Stomach (tissue), 8 donors: ENCODE measurements at regions not wholly inside any gene's neighbourhood (a gene's known extent, or its start where the extent isn't known, plus 50 kb on each side); places are given as distances from the start of the nearest gene placed in this dataset.

Source experiments
- DNase-seq, 2 donors: peaks; one replicate each; pipeline versions ENCODE4 v3.0.0 to v3.0.0-alpha.2; 2013 to 2019
- H3K27ac ChIP-seq, 5 donors: fragments of 200-600 bp in 4 of 5; sonication (generic) in 4 of 5; one replicate each; pipeline ENCODE4 v1.5.1; 2013 to 2019; ENCODE audit warnings: mild to moderate bottlenecking in 1 of 5, moderate library complexity in 1 of 5
- H3K27me3 ChIP-seq, 3 donors: fragments of 200-600 bp; sonication (generic); one replicate each; pipeline ENCODE4 v1.5.1; 2017 to 2019; ENCODE audit warnings: mixed run types in 1 of 3
- H3K36me3 ChIP-seq, 4 donors: fragments of 200-600 bp; sonication (generic); 1 replicate in 3 of 4; 2 replicates in 1 of 4; pipeline ENCODE4 v1.5.1; 2016 to 2019
- H3K4me1 ChIP-seq, 4 donors: fragments of 200-600 bp; sonication (generic); one replicate each; pipeline ENCODE4 v1.5.1; 2016 to 2019
- H3K4me3 ChIP-seq, 4 donors: fragments of 200-600 bp; sonication (generic) in 3 of 4; one replicate each; pipeline ENCODE4 v1.5.1; 2016 to 2019; ENCODE audit warnings: mild to moderate bottlenecking in 1 of 4
- H3K9me3 ChIP-seq, 4 donors: fragments of 200-600 bp; sonication (generic); one replicate each; pipeline ENCODE4 v1.5.1; 2016 to 2019
- EP300 ChIP-seq: sonication (generic); formaldehyde crosslinking; IDR thresholded peaks from one replicate; pipeline ENCODE4 v1.6.1; 2017; ENCODE audit warnings: antibody characterized with exemption
- POLR2A ChIP-seq, 4 donors: fragments of 450-650 bp; IDR thresholded peaks; one replicate each; pipeline ENCODE4 v1.6.1; 2016; ENCODE audit warnings: antibody characterized with exemption in 4 of 4, control low read depth in 2 of 4, mild to moderate bottlenecking in 1 of 4, moderate library complexity in 1 of 4
- POLR2AphosphoS5 ChIP-seq, 3 donors: sonication (generic); formaldehyde crosslinking; IDR thresholded peaks; one replicate each; pipeline ENCODE4 v1.6.1; 2016; ENCODE audit warnings: antibody characterized with exemption in 3 of 3
- WGBS, 5 donors: extraction: QIAGEN DNeasy Blood & Tissue Kit in 3 of 5; methylation state at CpG; one replicate each; pipeline versions ENCODE4 v1.1.5 to v1.1.7; 2013 to 2018; 5-methylcytosine and 5-hydroxymethylcytosine counted together
- intact Hi-C: fragments of 100-400 bp; cut with DNase I; formaldehyde crosslinking; loops from one replicate; pipeline ENCODE4 v1.15.1; 2023; ENCODE audit warnings: low total_unique reads
- TF ChIP-seq, protein P1 (sequence below), 7 experiments: fragments of 450-650 bp in 4 of 7; fragments of 200-600 bp in 3 of 7; sonication (generic) in 3 of 7; IDR thresholded peaks; one replicate each; pipeline ENCODE4 v1.5.1; 2016 to 2019; ENCODE audit warnings: antibody characterized with exemption in 7 of 7, control low read depth in 2 of 7, mild to moderate bottlenecking in 1 of 7
- donor health status: healthy with polysubstance abuse.
- donor health status: Bipolar disorder and iron deficiency.
- donor health status: healthy.

- Histone ChIP-seq H3K36me3 (no peaks in the 10 kb centered on the region), H3K4me3 (no peak overlapping the region), H3K27ac (no peak overlapping the region), H3K9me3 (no peaks in the 10 kb centered on the region), H3K4me1 (no peaks in the 10 kb centered on the region), H3K27me3 (no peaks in the 10 kb centered on the region)
- 80 to 91% (median 89%) methylated on average over 5 of the region's 5 CpGs for WGBS, 5 donors
- TF ChIP-seq EP300 (no peak), POLR2A (IDR thresholded peaks at IDR 0.05) (no peak), POLR2AphosphoS5 (IDR thresholded peaks at IDR 0.05) (no peak)
- TF ChIP-seq, protein P1, sequence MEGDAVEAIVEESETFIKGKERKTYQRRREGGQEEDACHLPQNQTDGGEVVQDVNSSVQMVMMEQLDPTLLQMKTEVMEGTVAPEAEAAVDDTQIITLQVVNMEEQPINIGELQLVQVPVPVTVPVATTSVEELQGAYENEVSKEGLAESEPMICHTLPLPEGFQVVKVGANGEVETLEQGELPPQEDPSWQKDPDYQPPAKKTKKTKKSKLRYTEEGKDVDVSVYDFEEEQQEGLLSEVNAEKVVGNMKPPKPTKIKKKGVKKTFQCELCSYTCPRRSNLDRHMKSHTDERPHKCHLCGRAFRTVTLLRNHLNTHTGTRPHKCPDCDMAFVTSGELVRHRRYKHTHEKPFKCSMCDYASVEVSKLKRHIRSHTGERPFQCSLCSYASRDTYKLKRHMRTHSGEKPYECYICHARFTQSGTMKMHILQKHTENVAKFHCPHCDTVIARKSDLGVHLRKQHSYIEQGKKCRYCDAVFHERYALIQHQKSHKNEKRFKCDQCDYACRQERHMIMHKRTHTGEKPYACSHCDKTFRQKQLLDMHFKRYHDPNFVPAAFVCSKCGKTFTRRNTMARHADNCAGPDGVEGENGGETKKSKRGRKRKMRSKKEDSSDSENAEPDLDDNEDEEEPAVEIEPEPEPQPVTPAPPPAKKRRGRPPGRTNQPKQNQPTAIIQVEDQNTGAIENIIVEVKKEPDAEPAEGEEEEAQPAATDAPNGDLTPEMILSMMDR (IDR thresholded peaks at IDR 0.05): no peak
- DNase-seq: no peak
- intact Hi-C loops: no loop called here
These were observed 98.5 kb upstream of the SRD5A3 start for GRCh38 chr4:55247521-55247920.

DNA sequence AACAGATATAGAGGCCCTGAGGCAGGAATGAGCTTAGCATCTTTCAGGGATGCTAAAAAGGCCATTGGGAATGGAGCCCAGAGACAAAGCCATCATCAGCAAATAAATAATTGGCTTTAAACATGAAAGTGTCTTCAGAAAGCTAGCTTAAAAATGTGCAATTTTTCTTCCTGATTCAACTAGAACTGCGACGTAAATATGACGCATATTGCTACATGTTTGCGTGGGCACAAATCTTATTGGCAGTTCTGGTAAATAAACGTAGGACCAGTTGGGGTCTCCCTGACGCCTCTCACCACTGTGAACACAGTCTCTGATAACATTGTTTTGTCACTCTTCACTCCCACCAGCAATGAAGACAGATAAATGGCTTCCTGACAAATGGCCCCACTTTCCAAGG lies 97.3 kb upstream of the SRD5A3 start:
- TF ChIP-seq, protein P1 (IDR thresholded peaks at IDR 0.05): no peak
- no peak for TF ChIP-seq POLR2A (IDR thresholded peaks at IDR 0.05)
- no peak for TF ChIP-seq POLR2AphosphoS5 (IDR thresholded peaks at IDR 0.05)
- TF ChIP-seq EP300: no peak

DNA sequence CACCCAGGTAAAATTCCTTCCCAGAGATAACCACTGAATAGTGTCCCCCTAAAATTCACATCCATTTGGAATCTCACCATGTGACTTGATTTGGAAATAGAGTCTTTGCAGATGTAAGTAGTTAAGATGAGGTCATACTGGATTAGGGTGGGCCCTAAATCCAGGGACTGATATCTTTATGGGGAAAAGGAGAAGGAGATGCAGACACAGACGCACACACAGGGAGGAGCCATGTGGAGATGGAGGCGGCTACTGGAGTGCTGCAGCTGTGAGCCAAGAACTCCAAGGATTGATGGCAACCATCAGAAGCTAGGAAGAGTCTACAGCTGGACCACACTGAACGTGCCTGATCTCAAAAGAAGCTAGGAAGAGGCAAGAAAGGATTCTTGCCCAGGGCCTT lies 96.6 kb upstream of the SRD5A3 start:
- Histone ChIP-seq H3K36me3 (no peaks in the 10 kb centered on the region), H3K27me3 (no peaks in the 10 kb centered on the region), H3K27ac (no peak overlapping the region), H3K4me1 (no peaks in the 10 kb centered on the region), H3K4me3 (no peak overlapping the region), H3K9me3 (no peaks in the 10 kb centered on the region)
- WGBS, 5 donors: 59 to 82% (median 79%) methylated on average over 3 of the region's 3 CpGs
- intact Hi-C loops: no loop called here
- TF ChIP-seq POLR2A (IDR thresholded peaks at IDR 0.05): no peak
- TF ChIP-seq POLR2AphosphoS5 (IDR thresholded peaks at IDR 0.05): no peak
- TF ChIP-seq EP300: no peak
- DNase-seq: no peak

More for the DNA sequence above, 97.3 kb upstream of the SRD5A3 start:
- DNase-seq: no peak
- no peak overlapping the region for H3K4me3 ChIP-seq
- no peaks in the 10 kb centered on the region for H3K9me3 ChIP-seq
- WGBS, 5 donors: 56 to 65% (median 62%) methylated on average over 6 of the region's 6 CpGs
- H3K36me3 ChIP-seq: no peaks in the 10 kb centered on the region
- intact Hi-C loops: no loop called here
- no peaks in the 10 kb centered on the region for H3K4me1 ChIP-seq
- no peak overlapping the region for H3K27ac ChIP-seq
- no peaks in the 10 kb centered on the region for H3K27me3 ChIP-seq

GRCh38 chr4:55251342-55251741 lies 94.7 kb upstream of the SRD5A3 start:
- intact Hi-C loops: no loop called here
- DNase-seq: no peak
- Histone ChIP-seq H3K4me1 (no peaks in the 10 kb centered on the region), H3K27ac (no peak overlapping the region), H3K9me3 (no peaks in the 10 kb centered on the region), H3K4me3 (no peak overlapping the region), H3K36me3 (no peaks in the 10 kb centered on the region), H3K27me3 (no peaks in the 10 kb centered on the region)
- no peak for TF ChIP-seq POLR2A (IDR thresholded peaks at IDR 0.05)
- TF ChIP-seq POLR2AphosphoS5 (IDR thresholded peaks at IDR 0.05): no peak
- no peak for TF ChIP-seq EP300
- TF ChIP-seq, protein P1 (IDR thresholded peaks at IDR 0.05): no peak
- WGBS, 5 donors: 51 to 61% (median 60%) methylated on average over 4 of the region's 4 CpGs

DNA sequence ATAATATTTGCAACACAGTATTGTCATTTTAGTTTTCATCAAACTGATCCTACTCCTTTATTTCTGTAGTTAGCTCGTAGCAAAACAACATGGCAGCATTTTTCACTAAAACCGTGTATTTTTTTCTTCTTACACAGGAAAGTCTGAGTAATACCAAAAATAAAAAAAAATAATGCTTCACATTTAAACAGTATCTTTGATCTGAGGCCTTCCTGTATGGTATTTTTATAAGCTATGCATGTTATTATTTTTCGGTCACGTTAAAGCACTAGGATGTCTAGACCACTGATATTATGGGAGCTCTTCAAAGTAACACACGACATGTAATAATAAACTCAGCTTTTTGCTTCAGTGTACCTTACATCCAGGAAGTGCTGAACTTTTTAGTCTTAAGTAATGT lies 94.1 kb upstream of the SRD5A3 start:
- WGBS, 5 donors: 88 to 92% (median 90%) methylated on average over 5 of the region's 5 CpGs
- Histone ChIP-seq H3K9me3 (no peaks in the 10 kb centered on the region), H3K27ac (no peak overlapping the region), H3K36me3 (no peaks in the 10 kb centered on the region), H3K4me1 (no peaks in the 10 kb centered on the region), H3K27me3 (no peaks in the 10 kb centered on the region), H3K4me3 (no peak overlapping the region)
- intact Hi-C loops: no loop called here
- TF ChIP-seq EP300: no peak
- no peak for TF ChIP-seq POLR2A (IDR thresholded peaks at IDR 0.05)
- DNase-seq: no peak
